AG04449 (cell line): ENCODE measurements at regions not wholly inside any gene's neighbourhood (a gene's known extent, or its start where the extent isn't known, plus 50 kb on each side); places are given as distances from the start of the nearest gene placed in this dataset.

Experiments
- CTCF ChIA-PET: fragments of 350-600 bp; formaldehyde crosslinking; extraction: SDS; loops from one replicate; lab custom pipeline; 2021; ENCODE audit warnings: antibody characterized with exemption; lab: Yijun Ruan, JAX
- POLR2A ChIA-PET: fragments of 400-600, 350-600 bp; formaldehyde crosslinking; extraction: SDS; loops from one replicate; lab custom pipeline; 2020; ENCODE audit warnings: antibody characterized with exemption, inconsistent platforms; lab: Yijun Ruan, JAX
- DNase-seq: peaks from one replicate; pipeline ENCODE4 v3.0.0-alpha.2; 2010; ENCODE audit warnings: low read depth, low spot score
- H3K4me3 ChIP-seq: 2 replicates; pipeline ENCODE4 v1.5.1; 2011; ENCODE audit warnings: low read depth, mild to moderate bottlenecking, control low read depth, low read length
- TF ChIP-seq, protein P1 (sequence below): IDR thresholded peaks from one replicate; pipeline ENCODE4 v1.5.1; 2011; ENCODE audit warnings: mild to moderate bottlenecking, moderate library complexity, low read length, control low read depth, inconsistent platforms; ENCODE audit not compliant: insufficient read depth; ENCODE audit errors: missing control alignments

GRCh38 chr6:14221564-14222279, 104.2 kb downstream of the CD83 start:
- no peak for DNase-seq
- TF ChIP-seq, protein P1, sequence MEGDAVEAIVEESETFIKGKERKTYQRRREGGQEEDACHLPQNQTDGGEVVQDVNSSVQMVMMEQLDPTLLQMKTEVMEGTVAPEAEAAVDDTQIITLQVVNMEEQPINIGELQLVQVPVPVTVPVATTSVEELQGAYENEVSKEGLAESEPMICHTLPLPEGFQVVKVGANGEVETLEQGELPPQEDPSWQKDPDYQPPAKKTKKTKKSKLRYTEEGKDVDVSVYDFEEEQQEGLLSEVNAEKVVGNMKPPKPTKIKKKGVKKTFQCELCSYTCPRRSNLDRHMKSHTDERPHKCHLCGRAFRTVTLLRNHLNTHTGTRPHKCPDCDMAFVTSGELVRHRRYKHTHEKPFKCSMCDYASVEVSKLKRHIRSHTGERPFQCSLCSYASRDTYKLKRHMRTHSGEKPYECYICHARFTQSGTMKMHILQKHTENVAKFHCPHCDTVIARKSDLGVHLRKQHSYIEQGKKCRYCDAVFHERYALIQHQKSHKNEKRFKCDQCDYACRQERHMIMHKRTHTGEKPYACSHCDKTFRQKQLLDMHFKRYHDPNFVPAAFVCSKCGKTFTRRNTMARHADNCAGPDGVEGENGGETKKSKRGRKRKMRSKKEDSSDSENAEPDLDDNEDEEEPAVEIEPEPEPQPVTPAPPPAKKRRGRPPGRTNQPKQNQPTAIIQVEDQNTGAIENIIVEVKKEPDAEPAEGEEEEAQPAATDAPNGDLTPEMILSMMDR: no peak
- POLR2A ChIA-PET: no interaction called here
- CTCF ChIA-PET: interaction anchor here (0.6 kb wide), 1 partner anchor 1260 kb away, joined by 3 read pairs; no protein-coding TSS in a partner anchor
- H3K4me3 ChIP-seq: no peak overlapping the region

GRCh38 chr6:14222956-14223355, 105.4 kb downstream of the CD83 start:
- POLR2A ChIA-PET: no interaction called here
- no peak for DNase-seq
- CTCF ChIA-PET: interaction anchor here (1.4 to 2.5 kb wide), 2 partner anchors 10 to 11 kb away, joined by 3 to 10 read pairs; no protein-coding TSS in a partner anchor
- TF ChIP-seq, protein P1: no peak
- no peak overlapping the region for H3K4me3 ChIP-seq

DNA sequence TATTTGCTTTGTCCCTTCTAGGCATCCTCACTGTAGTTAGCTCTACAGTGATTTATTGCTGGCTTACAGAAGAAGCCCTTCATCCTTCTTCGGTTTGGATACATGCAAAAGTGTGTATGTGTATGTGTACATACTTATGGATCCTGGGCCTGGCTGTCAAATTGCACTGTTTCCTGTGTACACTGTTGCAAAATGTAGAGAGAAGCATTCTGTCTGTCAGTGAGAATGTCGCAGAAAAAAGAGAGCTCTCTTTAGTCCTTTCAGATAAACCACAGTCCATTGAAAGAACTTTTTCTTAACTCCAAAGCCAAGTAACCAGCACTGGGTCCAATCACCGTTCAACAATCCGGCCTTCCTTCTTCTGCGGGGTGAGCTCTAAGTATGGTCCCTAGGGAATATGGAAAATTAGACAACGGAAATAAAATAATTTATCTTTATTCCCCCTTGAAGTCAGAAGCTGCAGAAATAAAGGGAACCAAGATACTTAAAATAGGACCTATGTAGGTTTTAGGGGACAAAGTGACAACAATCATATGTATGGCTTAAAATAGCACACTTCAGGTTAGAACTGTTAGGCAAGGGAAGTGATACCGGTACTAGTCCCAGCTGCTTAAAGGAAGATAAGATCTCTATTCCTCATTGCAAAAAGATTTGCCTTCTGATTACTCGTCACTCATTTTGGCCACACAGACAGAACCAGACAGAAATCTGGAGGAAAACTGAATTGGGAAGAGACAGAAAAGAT, 107.0 kb downstream of the CD83 start:
- H3K4me3 ChIP-seq: no peak overlapping the region
- TF ChIP-seq, protein P1: no peak
- no peak for DNase-seq
- ChIA-PET POLR2A (interaction anchor here (0.5 kb wide), 1 partner anchor 1112 kb away, joined by 4 read pairs; no protein-coding TSS in a partner anchor), CTCF (interaction anchor here (0.7 to 2.5 kb wide), 2 partner anchors 12 to 14 kb away, joined by 3 to 10 read pairs; no protein-coding TSS in a partner anchor)

DNA sequence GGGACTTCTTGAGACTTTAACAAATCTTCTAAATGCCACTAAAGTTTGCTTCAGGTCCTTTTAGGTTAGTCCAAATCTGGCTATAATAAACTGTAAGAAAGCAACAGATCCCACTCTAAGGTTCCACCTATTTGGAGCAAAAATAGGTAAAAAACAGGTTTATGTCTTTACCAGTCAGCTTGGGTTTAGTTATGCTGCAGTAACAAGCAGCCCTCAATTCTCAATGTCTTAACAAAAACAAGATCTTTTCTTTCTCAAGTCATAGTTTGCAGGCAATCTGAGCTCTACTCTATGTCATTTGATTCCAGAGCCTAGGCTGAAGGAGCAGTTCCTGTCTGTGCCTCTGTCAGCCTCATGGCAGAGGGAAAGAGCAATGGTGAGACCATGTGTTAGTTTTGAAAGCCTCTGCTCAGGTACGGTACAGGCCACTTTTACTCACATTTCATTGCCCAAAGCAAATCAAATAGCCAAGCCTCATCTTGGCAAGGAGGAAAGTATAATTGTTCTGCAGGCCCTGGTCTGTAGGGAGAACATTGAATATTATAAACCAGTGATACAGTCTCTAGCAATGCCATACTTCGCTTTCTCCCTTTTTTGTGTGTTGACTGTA, 108.6 kb downstream of the CD83 start:
- H3K4me3 ChIP-seq: no peak overlapping the region
- no peak for DNase-seq
- POLR2A ChIA-PET: no interaction called here
- CTCF ChIA-PET: no interaction called here
- TF ChIP-seq, protein P1: no peak

DNA sequence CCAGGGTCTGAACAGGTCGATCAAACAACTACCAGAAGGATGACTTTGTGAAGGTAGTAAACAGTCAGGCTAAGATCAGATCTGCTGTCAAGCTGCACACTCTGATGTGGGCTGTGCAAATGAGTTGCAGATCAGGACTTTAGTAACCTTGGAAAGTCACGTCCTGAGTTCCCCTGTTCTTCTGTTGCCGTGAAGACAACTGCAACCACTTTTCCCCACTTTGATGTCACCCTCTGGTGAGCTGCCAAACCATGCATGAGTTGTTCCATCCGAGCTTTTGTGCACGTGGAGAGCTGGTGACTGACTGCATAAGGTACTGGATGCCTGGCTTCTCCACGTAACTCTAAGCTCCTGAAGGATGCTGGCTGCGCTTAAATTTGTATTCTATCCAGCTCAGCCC, 111.0 kb downstream of the CD83 start:
- CTCF ChIA-PET: no interaction called here
- POLR2A ChIA-PET: no interaction called here
- no peak for DNase-seq
- TF ChIP-seq, protein P1: no peak
- no peak overlapping the region for H3K4me3 ChIP-seq

DNA sequence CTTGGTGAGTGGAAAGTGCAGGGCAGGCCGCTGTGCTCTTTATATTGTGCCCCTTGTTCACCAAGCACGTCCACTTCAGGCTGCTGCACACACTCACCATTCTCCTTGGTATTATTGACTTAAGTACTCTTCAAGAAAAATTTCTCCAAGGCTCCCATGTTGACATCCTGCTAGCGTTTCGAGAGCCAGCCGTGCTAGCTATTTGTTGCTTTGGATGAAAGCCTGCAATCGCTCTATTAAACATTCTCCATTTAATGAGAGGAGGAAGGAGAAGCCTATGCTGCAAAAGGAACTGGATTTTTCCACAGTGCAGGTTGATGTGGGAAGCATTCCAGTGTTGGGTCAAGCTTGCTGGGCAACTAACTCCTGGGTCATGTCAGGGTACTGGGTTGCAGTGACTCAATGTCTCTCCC, 113.5 kb downstream of the CD83 start:
- POLR2A ChIA-PET: no interaction called here
- DNase-seq: no peak

More for the DNA sequence above, 113.5 kb downstream of the CD83 start:
- CTCF ChIA-PET: no interaction called here
- TF ChIP-seq, protein P1: no peak
- H3K4me3 ChIP-seq: no peak overlapping the region
